HG02938 (cell line): ENCODE measurements at regions not wholly inside any gene's neighbourhood (a gene's known extent, or its start where the extent isn't known, plus 50 kb on each side); places are given as distances from the start of the nearest gene placed in this dataset.
"Not testable (repeated sequence)": the region's sequence is repeated elsewhere in the genome, so short reads cannot be mapped to it uniquely, and the experiment has no call there.

Source experiments
- ATAC-seq: cut with Tn5 transposase; IDR thresholded peaks from one replicate; pipeline ENCODE4 v1.9.1; 2021; ENCODE audit warnings: mild to moderate bottlenecking, moderate library complexity; ENCODE audit not compliant: unreplicated experiment

DNA sequence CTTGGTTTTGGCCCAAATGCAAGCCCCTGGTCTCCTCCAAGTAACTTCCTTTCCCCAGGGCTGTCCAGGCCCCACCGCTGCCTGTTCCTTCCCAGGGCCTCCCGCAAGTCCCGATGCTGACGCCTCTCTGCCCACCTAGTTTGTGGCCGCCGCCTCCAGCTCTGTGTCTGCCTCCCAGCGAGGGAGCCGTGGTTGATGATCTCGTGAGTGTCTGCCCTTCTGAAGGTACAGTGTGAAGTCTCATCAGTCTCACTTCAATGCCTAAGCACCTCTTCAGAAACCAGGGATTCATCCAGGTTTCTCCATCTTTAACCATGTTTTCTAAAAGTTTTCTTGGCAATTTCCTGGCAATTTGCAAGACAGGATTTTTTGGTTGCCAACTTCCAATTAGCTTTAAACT is 127.5 kb downstream of the TMEM121 start:
- not testable (repeated sequence) for ATAC-seq

DNA sequence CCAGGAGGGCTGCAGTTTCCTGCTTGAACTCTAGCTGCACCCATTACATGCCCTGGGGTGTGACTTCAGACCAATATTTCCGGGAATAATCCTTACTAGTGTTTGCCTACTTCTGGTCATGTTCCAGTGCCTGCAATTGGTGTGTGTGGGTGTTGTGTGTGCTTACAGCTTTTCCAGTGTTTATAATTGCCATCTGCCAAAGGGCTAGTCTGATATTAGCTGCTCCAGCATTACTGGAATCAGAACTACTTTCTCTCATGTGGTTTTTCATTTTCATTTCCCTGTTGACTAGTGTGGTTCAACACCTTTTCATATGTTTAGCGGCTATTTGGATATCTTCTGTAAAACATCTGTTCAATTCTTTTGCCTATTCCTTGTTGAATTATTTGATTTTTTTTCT is 132.9 kb downstream of the TMEM121 start:
- ATAC-seq, result not testable (repeated sequence)

DNA sequence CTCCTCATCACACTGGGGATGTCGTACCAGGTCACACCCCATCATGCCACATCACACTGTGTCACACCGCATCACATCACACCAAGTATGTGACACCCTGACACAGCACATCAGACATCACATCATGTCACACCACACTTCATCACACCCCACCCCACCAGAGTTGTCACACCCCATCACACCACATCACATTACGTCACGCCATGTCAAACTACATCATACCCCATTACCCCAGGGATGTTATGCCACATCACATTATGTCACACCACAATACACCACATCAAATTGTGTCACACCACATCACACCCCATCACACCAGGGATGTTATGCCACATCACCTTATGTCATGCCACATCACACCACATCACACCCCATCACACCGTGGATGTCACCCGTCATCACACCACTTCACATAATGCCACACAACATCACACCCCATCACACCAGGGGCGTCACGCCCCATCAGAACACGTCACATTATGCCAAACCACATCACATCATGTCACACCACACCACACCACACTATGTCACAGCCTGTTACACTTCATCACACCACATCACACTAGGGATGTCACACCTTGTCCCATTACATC is 133.6 kb downstream of the TMEM121 start:
- no peak for ATAC-seq

DNA sequence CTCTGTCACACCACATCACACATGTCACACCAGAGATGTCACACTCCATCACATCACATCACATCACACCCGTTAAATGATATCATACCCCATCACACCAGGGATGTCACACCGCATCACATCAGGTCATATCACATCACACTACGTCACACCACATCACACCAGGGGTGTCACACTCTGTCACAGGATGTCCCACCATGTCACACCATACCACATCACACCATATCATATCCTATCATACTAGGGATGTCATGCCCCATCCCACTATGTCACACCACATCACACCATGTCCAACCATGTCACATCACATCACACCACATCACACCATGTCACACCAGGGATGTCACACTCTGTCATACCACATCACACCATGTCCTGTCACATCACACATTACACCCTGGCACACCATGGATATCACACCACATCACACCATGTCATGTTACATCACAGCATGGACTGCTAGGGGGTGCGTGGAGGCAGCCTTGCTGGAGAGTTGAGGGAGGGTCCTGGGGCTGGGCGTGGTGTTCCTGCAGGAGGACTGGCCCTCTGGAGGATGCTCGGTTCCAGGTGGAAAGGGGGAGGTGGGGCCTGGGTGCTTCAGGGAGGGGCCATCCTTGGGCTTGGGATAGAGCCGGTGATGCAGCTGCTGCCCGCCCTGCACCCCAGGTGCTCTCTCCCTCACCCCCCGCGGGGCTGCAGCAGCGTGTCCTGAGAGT is 134.6 kb downstream of the TMEM121 start:
- no peak for ATAC-seq

DNA sequence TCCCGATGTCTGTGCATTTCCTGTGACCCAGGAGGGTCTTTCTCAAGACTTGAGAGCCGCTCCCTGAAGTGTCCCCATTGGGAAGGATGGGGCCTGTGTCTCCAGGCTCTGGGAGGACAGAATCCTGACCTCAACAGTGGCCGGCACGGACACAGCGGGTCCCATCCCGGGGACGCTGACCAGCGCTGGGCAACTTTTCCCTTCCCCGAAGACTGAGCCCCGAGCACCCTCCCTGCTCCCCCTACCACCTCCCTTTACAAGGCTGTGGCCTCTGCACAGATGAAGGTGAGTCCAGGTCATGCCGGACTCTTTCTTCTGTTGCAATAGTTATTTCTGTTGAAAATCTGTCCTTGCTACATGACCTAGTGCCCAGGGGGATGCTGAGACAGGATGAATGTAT is 135.7 kb downstream of the TMEM121 start:
- not testable (repeated sequence) for ATAC-seq

DNA sequence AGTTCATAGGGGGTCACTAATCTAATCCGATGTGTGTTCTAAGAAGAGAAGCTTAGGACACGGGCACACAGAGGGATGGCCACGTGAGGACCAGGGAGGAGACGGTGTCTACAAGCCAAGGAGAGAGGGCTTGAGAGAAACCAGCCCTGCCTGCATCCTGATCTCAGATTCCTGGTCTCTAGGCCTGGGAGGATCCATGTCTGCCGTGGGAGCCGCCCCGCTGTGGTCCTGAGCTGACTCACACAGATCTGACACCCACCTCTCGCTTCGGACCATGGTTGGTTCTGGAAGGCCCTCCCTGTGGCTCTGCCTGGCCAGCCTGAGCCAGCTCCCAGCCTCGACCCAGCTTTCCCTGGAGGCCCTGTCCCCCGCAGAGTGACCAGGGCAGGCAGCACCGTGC is 136.2 kb downstream of the TMEM121 start:
- ATAC-seq, result not testable (repeated sequence)

DNA sequence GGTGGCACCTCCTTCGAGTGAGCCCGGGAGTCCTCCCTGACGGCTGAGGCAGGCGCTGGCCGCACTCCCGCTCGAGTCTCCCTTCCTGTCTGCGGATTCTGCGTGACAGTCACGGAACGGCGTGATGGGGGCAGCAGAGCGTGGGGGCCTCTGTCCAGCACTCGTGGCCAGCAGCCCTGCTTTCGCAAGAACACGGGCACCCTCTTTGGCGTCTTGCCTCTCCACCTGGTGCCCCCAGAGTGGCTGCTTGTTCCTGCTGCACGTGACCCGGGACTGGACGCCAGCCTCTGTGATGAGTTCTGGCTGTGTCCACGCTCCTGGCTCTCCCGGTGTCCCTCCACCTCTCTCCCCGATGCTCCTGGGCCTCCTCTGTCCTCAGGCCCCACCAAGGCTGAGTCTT is 136.9 kb downstream of the TMEM121 start:
- ATAC-seq, result not testable (repeated sequence)

DNA sequence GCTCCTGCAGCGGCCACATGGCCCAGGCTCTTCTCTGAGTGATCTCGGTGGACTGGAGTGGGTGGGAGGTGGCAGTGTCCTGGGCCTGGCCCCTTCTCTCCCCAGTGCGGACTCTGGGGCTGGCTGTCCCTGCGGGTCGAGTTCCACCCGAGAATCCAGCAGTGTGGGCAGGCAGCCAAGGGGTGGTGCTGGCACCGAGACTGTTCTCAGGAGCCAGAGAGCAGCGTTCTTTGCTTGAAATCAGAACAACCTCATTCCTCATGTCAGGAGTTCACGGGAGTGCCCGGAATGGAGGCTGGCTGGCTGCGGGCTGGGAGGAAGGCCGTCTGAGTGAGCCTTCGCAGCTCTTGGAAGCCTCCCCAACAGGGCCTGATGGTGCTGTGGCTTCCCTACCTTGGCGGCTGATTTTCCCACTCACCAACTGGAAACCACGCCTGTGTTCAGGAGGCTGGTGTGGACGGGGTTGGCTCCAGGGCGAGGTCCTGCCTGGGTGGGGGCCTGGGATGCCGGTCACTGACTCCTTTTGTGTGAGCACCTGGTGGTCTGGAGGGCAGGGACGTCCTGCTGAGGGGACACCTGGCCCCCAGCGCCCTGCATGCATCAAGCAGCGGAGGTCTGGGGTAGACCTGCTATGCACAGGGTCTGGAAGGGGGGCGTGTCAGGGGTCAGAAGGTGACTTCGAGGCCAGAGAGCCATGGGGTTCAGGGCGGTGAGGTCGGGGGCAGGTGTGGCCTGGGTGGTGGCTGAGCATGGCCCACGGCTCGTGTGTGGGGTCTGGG is 137.6 kb downstream of the TMEM121 start:
- not testable (repeated sequence) for ATAC-seq

DNA sequence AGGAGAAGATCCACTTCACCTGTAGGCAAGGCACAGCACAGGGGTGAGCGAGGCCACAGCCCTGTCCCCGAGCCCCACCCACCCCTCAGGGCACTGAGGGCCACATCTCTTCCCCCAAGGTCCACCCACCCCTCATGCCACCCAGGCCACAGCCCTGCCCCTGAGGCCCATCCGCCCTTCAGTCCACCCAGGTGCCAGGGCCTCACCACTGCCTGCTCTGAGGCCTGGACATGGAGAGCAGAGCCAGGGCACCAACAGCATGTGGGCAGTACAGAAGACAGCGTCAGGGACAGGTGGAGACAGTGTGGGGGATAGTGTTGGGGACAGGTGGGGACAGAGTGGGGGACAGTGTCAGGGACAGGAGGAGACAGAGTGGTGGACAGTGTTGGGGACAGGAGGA is 138.3 kb downstream of the TMEM121 start:
- no peak for ATAC-seq

DNA sequence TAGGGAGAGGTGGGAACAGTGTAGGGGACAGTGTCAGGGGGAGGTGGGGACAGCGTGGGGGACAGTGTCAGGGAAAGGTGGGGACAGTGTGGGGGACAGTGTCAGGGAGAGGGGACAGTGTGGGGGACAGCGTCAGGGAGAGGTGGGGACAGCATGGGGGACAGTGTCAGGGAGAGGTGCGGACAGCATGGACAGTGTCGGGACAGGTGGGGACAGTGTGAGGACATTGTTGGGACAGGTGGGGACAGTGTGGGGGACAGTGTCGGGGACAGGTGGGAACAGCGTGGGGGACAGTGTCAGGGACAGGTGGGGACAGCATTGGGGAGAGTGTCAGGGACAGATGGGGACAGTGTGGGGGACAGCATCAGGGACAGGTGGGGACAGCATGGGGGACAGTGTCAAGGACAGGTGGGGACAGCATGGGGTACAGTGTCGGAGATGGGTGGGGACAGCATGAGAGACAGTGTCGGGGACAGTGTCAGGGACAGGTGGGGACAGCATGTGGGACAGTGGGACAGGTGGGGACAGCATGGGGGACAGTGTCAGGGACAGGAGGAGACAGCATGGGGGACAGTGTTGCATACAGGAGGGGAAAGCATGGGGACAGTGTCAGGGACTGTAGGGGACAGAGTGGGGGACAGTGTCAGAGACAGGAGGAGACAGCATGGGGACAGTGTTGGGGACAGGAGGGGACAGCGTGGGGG is 139.0 kb downstream of the TMEM121 start:
- no peak for ATAC-seq

DNA sequence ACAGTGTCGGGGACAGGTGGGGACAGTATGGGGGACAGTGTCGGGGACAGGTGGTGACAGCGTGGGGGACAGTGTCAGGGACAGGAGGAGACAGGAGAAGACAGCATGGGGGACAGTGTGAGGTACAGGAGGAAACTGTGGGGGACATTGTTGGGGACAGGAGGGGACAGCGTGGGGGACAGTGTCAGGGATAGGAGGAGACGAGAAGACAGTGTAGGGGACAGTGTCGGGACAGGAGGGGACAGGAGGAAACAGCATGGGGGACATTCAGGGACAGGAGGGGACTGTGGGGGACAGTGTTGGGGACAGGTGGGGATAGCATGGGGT is 139.5 kb downstream of the TMEM121 start:
- no peak for ATAC-seq

DNA sequence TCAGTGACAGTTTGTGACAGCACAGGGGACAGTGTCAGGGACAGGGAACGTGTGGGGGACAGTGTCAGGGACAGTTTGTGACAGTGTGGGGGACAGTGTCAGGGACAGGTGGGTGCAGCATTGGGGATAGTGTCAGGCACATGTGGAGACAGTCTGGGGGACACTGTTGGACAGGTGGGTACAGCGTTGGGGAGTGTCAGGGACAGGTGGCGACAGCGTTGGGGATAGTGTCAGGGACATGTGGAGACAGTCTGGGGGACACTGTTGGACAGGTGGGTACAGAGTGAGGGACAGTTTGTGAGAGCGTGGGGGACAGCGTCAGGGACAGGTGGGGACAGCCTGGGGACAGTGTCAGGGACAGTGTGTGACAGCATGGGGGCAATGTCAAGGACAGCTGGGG is 140.0 kb downstream of the TMEM121 start:
- no peak for ATAC-seq

DNA sequence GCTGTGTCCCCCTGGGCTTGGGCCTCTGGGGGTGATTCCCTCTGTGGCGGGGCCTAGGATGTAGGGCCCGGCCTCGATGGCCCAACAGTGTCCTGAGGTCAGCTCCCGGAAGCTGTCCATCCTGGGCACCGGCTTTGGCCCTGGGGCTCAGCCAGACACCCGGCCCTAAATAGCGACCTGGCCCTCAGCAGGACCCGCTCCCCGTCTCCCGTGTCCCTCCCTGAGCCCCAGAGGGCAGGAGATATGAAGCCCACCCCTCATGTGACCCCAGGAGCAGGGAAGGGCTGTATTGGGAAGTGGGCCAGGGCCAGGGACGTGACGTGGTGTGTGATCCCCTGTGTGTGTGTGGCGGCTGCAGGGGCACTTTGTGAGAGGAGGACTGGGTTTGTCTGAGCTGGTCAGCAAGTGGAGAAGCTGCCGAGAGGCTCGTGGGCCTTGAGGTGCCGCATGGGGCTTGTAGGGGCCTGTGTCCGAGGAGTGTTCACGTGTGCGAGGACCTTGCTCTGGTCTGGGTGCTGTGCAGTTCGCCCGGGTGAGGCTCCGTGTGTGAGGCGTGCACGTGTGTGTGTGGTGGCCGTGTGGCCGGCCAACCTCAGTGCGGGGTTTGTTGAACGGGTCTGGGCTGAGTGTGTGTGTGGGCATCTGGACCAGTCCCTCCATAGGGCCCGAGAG is 140.7 kb downstream of the TMEM121 start:
- ATAC-seq, result not testable (repeated sequence)

DNA sequence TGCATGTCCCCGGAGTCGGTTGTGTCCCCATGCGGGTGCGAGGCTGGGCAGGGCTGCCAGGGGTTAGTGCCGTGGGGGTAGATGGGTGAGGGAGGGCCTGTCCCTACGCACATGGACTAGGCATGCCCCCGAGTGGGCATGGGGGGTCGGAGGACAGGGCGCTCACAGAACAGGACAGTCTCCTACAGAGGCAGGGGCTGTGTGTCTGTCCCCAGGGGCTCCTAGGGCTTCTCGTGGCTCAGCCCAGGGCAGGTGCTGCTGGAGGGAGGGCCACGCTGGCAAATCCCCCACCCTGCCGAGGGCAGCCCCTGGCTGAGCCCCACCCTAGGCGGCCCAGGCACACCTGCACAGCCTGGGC is 141.3 kb downstream of the TMEM121 start:
- not testable (repeated sequence) for ATAC-seq

DNA sequence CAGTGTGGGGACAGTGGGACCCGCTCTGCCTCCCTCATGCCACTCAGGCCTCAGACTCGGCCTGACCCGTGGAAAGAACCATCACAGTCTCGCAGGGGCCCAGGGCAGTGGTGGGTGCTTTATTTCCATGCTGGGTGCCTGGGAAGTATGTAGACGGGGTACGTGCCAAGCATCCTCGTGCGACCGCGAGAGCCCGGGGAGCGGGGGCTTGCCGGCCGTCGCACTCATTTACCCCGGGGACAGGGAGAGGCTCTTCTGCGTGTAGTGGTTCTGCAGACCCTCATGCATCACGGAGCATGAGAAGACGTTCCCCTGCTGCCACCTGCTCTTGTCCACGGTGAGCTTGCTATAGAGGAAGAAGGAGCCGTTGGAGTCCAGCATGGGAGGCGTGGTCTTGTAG is 141.6 kb downstream of the TMEM121 start:
- ATAC-seq, result not testable (repeated sequence)

DNA sequence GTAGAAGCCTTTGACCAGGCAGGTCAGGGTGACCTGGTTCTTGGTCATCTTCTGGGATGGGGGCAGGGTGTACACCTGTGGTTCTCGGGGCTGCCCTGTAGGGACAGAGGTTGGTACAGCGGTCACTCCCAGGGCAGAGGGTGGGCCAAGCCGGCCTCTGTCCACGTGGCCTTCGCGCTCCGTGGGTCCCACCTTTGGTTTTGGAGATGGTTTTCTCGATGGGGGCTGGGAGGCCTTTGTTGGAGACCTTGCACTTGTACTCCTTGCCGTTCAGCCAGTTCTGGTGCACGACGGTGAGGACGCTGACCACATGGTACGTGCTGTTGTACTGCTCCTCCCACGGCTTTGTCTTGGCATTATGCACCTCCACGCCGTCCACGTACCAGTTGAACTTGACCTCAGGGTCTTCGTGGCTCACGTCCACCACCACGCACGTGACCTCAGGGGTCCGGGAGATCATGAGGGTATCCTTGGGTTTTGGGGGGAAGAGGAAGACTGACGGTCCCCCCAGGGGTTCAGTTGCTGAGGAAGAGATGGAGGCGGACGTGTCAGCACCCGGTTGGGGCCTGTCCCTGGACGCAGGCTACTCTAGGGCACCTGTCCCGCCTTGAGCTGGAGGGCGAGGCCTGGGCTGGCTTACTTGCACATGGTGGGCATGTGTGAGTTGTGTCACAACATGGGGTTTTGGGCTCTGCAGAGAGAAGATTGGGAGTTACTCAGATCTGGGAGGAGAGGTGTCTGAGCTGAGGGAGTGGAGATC is 142.3 kb downstream of the TMEM121 start:
- not testable (repeated sequence) for ATAC-seq

DNA sequence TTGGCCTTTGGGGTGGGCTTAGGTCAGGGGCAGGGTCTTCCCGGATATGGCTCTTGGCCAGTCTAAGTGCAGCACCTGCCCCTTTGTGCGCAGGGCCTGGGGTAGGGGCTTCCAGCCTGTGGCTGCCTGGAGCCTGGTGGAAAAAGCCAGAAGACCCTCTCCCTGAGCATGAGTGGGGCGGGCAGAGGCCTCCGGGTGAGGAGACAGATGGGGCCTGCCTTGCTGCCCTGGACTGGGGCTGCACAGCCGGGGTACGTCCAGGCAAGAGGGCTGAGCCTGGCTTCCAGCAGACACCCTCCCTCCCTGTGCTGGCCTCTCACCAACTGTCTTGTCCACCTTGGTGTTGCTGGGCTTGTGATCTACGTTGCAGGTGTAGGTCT is 142.8 kb downstream of the TMEM121 start:
- ATAC-seq, result not testable (repeated sequence)

DNA sequence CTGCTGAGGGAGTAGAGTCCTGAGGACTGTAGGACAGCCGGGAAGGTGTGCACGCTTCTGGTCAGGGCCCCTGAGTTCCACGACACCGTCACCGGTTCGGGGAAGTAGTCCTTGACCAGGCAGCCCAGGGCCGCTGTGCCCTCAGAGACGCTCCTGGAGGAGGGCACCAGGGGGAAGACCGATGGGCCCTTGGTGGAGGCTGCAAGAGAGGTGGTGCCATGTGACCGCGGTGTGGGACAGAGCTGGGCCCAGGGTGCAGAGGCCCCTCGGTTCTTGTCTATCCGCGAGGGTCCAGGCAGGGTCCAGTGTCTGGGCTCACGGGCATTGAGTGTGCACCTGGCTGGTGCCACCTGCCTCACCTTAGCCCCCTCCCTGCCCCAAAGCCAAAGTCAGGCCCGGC is 143.3 kb downstream of the TMEM121 start:
- ATAC-seq, result not testable (repeated sequence)

DNA sequence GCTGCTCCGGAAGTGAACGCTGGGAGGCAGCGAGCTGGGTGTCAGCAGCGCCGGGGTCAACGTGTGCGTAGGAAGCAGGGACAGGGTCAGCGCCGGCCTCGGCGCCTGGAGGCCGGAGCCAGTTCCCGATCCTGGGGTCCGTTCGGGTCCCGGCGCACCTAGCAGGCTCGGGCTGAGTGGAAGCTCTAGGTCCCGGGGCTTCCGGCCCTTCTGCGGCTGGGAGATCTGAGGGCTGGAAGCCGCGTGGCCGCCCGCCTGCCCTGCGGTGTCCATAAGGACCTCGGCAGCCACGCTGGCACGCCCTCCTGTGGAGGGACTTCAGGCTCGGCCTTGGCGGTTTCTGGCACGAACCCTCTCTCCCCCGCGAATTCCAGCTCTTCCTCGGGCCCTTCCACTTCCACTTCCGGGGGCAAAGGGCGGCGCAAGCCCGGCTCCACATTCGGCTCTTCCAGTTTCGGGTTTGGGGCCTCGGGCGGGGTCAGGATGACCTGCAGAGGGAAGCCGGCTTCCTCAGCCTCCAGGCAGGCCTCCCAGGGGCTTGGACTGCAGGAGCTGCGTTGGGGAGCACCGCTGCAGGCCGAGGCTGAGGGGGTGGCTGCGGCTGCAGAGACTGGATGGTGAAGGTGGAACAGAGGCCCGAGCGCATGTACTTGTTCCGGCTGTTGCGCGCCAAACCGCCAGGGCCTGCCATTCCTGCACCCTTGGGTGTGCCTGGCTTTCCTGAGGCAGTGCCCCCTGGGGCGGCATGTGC is 146.2 kb downstream of the TMEM121 start:
- not testable (repeated sequence) for ATAC-seq

DNA sequence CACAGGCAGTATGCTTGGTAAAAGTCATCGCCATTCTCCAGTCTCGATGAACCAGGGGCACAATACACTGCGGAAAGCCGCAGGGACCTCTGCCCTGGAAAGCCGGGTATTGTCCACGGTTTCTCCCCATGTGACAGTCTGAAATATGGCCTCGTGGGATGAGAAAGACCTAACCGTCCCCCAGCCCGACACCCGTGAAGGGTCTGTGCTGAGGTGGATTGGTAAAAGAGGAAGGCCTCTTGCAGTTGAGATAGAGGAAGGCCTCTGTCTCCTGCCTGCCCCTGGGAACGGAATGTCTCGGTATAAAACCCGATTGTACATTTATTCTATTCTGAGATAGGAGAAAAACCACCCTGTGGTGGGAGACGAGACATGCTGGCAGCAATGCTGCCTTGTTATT is 149.1 kb downstream of the TMEM121 start:
- not testable (repeated sequence) for ATAC-seq
